ENCODE measurements at regions not wholly inside any gene's neighbourhood (a gene's known extent, or its start where the extent isn't known, plus 50 kb on each side); places are given as distances from the start of the nearest gene placed in this dataset.

DNA sequence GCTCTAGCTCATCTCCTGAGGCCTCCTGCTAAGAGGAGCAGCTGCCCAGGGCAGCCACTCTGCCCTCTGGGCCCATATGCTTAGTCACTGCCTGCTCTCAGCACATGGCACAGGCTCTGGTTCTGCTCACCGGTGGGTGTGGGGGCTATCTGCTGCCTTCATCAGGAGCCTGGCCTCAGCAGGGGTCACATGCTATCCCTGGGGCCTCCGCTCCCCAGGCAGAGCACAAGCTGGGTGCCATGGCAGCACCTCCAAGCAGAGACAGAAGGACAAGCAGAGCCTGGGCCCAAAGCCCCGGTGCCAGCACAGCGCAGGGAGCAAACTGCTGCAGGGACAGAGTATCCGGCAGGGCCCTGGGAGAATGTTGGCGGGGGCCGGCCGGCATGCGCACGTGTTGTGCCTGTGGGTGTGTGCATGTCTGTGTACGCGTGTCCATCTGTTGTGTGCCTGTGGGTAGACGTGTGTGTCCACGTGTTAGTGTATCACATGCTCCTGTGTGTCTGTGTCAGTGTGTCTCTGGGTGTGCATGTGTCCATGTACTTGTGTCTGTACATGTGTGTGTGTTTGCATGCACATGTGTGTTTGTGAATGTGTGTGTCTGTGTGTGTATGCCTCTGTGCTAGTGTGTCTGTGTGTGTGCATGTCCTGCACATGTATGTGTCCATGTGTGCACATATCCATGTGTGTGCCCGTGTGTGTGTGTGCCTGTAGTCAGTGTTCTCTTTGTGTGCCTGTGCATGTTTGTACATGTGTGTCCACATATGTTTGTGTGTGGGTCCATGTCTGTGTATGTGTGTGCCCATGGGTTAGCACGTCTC lies 326.9 kb downstream of the TMEM121 start:
- TF ChIP-seq, protein P1, sequence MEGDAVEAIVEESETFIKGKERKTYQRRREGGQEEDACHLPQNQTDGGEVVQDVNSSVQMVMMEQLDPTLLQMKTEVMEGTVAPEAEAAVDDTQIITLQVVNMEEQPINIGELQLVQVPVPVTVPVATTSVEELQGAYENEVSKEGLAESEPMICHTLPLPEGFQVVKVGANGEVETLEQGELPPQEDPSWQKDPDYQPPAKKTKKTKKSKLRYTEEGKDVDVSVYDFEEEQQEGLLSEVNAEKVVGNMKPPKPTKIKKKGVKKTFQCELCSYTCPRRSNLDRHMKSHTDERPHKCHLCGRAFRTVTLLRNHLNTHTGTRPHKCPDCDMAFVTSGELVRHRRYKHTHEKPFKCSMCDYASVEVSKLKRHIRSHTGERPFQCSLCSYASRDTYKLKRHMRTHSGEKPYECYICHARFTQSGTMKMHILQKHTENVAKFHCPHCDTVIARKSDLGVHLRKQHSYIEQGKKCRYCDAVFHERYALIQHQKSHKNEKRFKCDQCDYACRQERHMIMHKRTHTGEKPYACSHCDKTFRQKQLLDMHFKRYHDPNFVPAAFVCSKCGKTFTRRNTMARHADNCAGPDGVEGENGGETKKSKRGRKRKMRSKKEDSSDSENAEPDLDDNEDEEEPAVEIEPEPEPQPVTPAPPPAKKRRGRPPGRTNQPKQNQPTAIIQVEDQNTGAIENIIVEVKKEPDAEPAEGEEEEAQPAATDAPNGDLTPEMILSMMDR (IDR thresholded peaks at IDR 0.05): no peak
- Histone ChIP-seq H3K4me1 (ENCODE audit: control insufficient read depth in 1 of 2, low read depth in 2 of 2) (no peaks in the 10 kb centered on the region), H3K4me3 (no peak overlapping the region), H3K27ac (no peak overlapping the region), H3K9me3 (no peaks in the 10 kb centered on the region), H3K27me3 (replicated peaks; ENCODE audit: insufficient read depth) (no peaks in the 10 kb centered on the region), H3K36me3 (no peaks in the 10 kb centered on the region)
- no peak for ATAC-seq (ENCODE audit: insufficient number of reproducible peaks, low FRiP score, low read depth)
- no peak for DNase-seq (ENCODE audit: low spot score)

DNA sequence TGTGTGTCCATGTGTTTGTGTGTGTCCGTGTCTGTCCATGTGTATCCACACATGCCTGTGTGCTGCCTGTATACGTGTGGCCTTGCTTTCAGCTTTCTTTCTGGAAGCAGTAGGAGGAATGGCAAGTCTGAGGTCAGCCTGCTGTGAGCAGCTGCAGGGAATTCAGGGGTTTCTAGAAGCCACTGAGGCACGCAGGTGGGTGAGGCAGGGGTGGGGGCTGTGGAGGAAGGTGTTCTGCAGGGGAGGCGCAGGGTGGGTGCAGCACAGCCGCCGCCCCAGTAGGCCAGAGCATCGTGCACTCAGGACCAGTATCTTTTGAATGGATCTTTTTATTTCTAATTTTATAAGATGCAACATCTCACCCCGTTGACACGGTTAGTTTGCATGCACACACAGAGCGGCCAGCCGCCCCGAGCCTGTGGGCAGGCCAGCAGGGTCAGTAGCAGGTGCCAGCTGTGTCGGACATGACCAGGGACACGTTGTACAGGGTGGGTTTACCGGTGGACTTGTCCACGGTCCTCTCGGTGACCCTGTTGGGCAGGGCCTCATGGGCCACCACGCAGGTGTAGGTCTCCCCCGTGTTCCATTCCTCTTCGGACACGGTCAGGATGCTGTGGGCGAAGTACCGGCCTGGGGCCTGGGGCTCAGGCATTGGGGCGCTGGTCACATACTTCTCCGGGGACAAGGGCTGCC lies 327.7 kb downstream of the TMEM121 start:
- Histone ChIP-seq H3K9me3 (no peaks in the 10 kb centered on the region), H3K4me3 (no peak overlapping the region), H3K4me1 (ENCODE audit: control insufficient read depth in 1 of 2, low read depth in 2 of 2) (no peaks in the 10 kb centered on the region), H3K27me3 (replicated peaks; ENCODE audit: insufficient read depth) (no peaks in the 10 kb centered on the region), H3K27ac (no peak overlapping the region), H3K36me3 (no peaks in the 10 kb centered on the region)
- DNase-seq (ENCODE audit: low spot score) (no peak), ATAC-seq (ENCODE audit: insufficient number of reproducible peaks, low FRiP score, low read depth) (no peak)
- TF ChIP-seq, protein P1 (IDR thresholded peaks at IDR 0.05): no peak

DNA sequence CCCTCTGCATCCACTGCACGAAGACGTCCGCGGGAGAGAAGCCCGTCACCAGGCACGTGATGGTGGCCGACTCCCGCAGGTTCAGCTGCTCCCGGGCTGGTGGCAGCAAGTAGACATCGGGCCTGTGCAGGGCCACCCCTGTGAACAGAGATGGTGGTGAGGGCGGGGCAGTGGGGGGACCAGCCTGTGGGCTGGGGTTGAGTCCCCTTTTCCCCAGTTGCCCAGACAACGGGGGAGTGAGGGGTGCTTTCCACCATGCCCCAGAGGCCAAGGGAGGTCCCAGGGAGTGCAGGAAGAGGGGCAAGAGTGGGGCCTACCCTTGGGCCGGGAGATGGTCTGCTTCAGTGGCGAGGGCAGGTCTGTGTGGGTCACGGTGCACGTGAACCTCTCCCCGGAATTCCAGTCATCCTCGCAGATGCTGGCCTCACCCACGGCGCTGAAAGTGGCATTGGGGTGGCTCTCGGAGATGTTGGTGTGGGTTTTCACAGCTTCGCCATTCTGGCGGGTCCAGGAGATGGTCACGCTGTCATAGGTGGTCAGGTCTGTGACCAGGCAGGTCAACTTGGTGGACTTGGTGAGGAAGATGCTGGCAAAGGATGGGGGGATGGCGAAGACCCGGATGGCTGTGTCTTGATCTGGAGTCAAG lies 328.3 kb downstream of the TMEM121 start:
- no peak overlapping the region for H3K27ac ChIP-seq
- TF ChIP-seq, protein P1 (IDR thresholded peaks at IDR 0.05): no peak
- ATAC-seq (ENCODE audit: insufficient number of reproducible peaks, low FRiP score, low read depth) (no peak), DNase-seq (ENCODE audit: low spot score) (no peak)
- no peak overlapping the region for H3K4me3 ChIP-seq
- H3K27me3 ChIP-seq (replicated peaks; ENCODE audit: insufficient read depth): no peaks in the 10 kb centered on the region
- no peaks in the 10 kb centered on the region for H3K36me3 ChIP-seq
- no peaks in the 10 kb centered on the region for H3K4me1 ChIP-seq (ENCODE audit: control insufficient read depth in 1 of 2, low read depth in 2 of 2)
- H3K9me3 ChIP-seq: no peaks in the 10 kb centered on the region

DNA sequence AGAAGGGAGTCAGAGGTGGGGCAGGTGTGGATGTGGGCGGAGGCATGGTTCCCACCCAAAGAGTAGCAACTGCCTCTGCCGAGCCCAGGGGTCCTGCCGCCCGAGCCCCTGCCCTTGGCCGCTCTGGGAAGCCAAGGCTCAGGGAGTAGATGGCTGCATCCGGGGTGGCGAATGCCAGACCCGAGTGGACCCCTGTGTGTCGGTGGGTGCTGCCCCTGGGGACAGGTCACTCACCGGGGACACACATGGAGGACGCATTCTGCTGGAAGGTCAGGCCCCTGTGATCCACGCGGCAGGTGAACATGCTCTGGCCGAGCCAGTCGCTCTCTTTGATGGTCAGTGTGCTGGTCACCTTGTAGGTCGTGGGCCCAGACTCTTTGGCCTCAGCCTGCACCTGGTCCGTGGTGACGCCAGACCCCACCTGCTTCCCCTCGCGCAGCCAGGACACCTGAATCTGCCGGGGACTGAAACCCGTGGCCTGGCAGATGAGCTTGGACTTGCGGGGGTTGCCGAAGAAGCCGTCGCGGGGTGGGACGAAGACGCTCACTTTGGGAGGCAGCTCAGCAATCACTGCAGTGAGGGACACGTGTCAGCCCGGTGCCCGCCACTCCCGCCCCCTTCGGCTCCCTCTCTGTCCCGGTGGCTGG lies 329.0 kb downstream of the TMEM121 start:
- H3K27me3 ChIP-seq (replicated peaks; ENCODE audit: insufficient read depth): no peaks in the 10 kb centered on the region
- DNase-seq (ENCODE audit: low spot score) (no peak), ATAC-seq (ENCODE audit: insufficient number of reproducible peaks, low FRiP score, low read depth) (no peak)
- H3K4me1 ChIP-seq (ENCODE audit: control insufficient read depth in 1 of 2, low read depth in 2 of 2): no peaks in the 10 kb centered on the region
- no peak overlapping the region for H3K4me3 ChIP-seq
- H3K36me3 ChIP-seq: no peaks in the 10 kb centered on the region
- no peaks in the 10 kb centered on the region for H3K9me3 ChIP-seq
- TF ChIP-seq, protein P1 (IDR thresholded peaks at IDR 0.05): no peak
- no peak overlapping the region for H3K27ac ChIP-seq
